Tibial nerve (tissue), 4 donors: ENCODE measurements at regions not wholly inside any gene's neighbourhood (a gene's known extent, or its start where the extent isn't known, plus 50 kb on each side); places are given as distances from the start of the nearest gene placed in this dataset.

Source experiments
- DNase-seq, 2 donors: peaks; one replicate each; pipeline ENCODE4 v3.0.0-alpha.2; 2019; ENCODE audit warnings: low spot score in 2 of 2
- H3K27ac ChIP-seq, 4 donors: fragments of 200-600 bp; sonication (generic) in 3 of 4; one replicate each; pipeline ENCODE4 v1.5.1; 2017 to 2019; ENCODE audit warnings: mild to moderate bottlenecking in 1 of 4
- H3K27me3 ChIP-seq, 2 donors: fragments of 200-600 bp; sonication (generic) in 1 of 2; one replicate each; pipeline versions ENCODE4 v1.5.1 to v1.6.0; 2017 to 2019
- H3K36me3 ChIP-seq, 3 donors: fragments of 200-600 bp; sonication (generic); one replicate each; pipeline ENCODE4 v1.5.1; 2018 to 2019
- H3K4me1 ChIP-seq, 4 donors: fragments of 200-600 bp; sonication (generic) in 3 of 4; one replicate each; pipeline ENCODE4 v1.5.1; 2017 to 2019
- H3K4me3 ChIP-seq, 4 donors: fragments of 200-600 bp; sonication (generic) in 3 of 4; one replicate each; pipeline ENCODE4 v1.5.1; 2017 to 2019; ENCODE audit warnings: mild to moderate bottlenecking in 1 of 4, moderate library complexity in 1 of 4
- H3K9me3 ChIP-seq, 4 donors: fragments of 200-600 bp; sonication (generic) in 3 of 4; one replicate each; pipeline ENCODE4 v1.5.1; 2017 to 2019
- CTCF ChIP-seq, 5 experiments: fragments of 200-600 bp in 3 of 5; fragments of 450-650 bp in 2 of 5; sonication (generic) in 3 of 5; IDR thresholded peaks; one replicate each; pipeline ENCODE4 v1.5.1; 2016 to 2019; ENCODE audit warnings: antibody characterized with exemption in 5 of 5, mild to moderate bottlenecking in 3 of 5, moderate library complexity in 2 of 5
- EP300 ChIP-seq, 2 donors: sonication (generic); formaldehyde crosslinking; IDR thresholded peaks; one replicate each; pipeline ENCODE4 v1.6.1; 2017; ENCODE audit warnings: antibody characterized with exemption in 2 of 2, mild to moderate bottlenecking in 1 of 2
- POLR2A ChIP-seq, 2 donors: fragments of 450-650 bp; IDR thresholded peaks; one replicate each; pipeline ENCODE4 v1.6.1; 2017; ENCODE audit warnings: antibody characterized with exemption in 2 of 2, mild to moderate bottlenecking in 2 of 2, moderate library complexity in 2 of 2
- WGBS, 2 donors: methylation state at CpG; one replicate each; pipeline ENCODE4 v1.1.5; 2018; 5-methylcytosine and 5-hydroxymethylcytosine counted together

- no peaks in the 10 kb centered on the region for H3K9me3 ChIP-seq
- whole genome bisulfite sequencing, 2 donors = 64 to 67% methylated on average over 4 of the region's 4 CpGs
- TF ChIP-seq CTCF (IDR thresholded peaks at IDR 0.05) = no peak
- TF ChIP-seq EP300 (IDR thresholded peaks at IDR 0.05) = no peak
- TF ChIP-seq POLR2A (IDR thresholded peaks at IDR 0.05) = no peak
- no peaks in the 10 kb centered on the region for H3K36me3 ChIP-seq
- H3K27me3 ChIP-seq = no peaks in the 10 kb centered on the region
- no peak for DNase-seq
- H3K4me1 ChIP-seq = no peaks in the 10 kb centered on the region
- no peak overlapping the region for H3K4me3 ChIP-seq
- H3K27ac ChIP-seq = no peak overlapping the region
Measured at GRCh38 chr12:107369679-107370078, 276.3 kb upstream of the CRY1 start.

- no peaks in the 10 kb centered on the region for H3K9me3 ChIP-seq
- peak in 1 of 2 donors; percentile 5 for DNase-seq
- 49 to 52% methylated on average over 5 of the region's 5 CpGs for WGBS, 2 donors
Measured at GRCh38 chr12:107372229-107372658, 278.9 kb upstream of the CRY1 start.

GRCh38 chr12:107373238-107373809, 280.0 kb upstream of the CRY1 start:
- Histone ChIP-seq H3K27me3 (no peaks in the 10 kb centered on the region), H3K9me3 (no peaks in the 10 kb centered on the region), H3K36me3 (no peaks in the 10 kb centered on the region), H3K4me3 (no peak overlapping the region), H3K27ac (no peak overlapping the region), H3K4me1 (no peaks in the 10 kb centered on the region)
- WGBS, 2 donors = 83 to 90% methylated on average over 3 of the region's 3 CpGs
- TF ChIP-seq POLR2A (IDR thresholded peaks at IDR 0.05) (no peak), CTCF (IDR thresholded peaks at IDR 0.05) (no peak), EP300 (IDR thresholded peaks at IDR 0.05) (no peak)
- DNase-seq = no peak

More at GRCh38 chr12:107372229-107372658, 278.9 kb upstream of the CRY1 start:
- Histone ChIP-seq H3K27ac (no peak overlapping the region), H3K27me3 (no peaks in the 10 kb centered on the region), H3K36me3 (no peaks in the 10 kb centered on the region), H3K4me3 (no peak overlapping the region), H3K4me1 (no peaks in the 10 kb centered on the region)
- TF ChIP-seq EP300 (IDR thresholded peaks at IDR 0.05) (no peak), CTCF (IDR thresholded peaks at IDR 0.05) (no peak), POLR2A (IDR thresholded peaks at IDR 0.05) (no peak)

- H3K9me3 ChIP-seq = no peaks in the 10 kb centered on the region
- DNase-seq = no peak
- no peaks in the 10 kb centered on the region for H3K36me3 ChIP-seq
- H3K27ac ChIP-seq = no peak overlapping the region
- 33 to 38% methylated on average over 10 of the region's 10 CpGs for WGBS, 2 donors
- TF ChIP-seq CTCF (IDR thresholded peaks at IDR 0.05) (no peak), EP300 (IDR thresholded peaks at IDR 0.05) (no peak)
- H3K27me3 ChIP-seq = no peaks in the 10 kb centered on the region
- H3K4me1 ChIP-seq = no peaks in the 10 kb centered on the region
- no peak overlapping the region for H3K4me3 ChIP-seq
Measured at GRCh38 chr12:107374161-107374840, 281.0 kb upstream of the CRY1 start.

GRCh38 chr12:107375231-107375630, 281.9 kb upstream of the CRY1 start:
- H3K27ac ChIP-seq = no peak overlapping the region
- TF ChIP-seq CTCF (IDR thresholded peaks at IDR 0.05) (no peak), POLR2A (IDR thresholded peaks at IDR 0.05) (no peak), EP300 (IDR thresholded peaks at IDR 0.05) (no peak)
- H3K4me3 ChIP-seq = no peak overlapping the region
- H3K9me3 ChIP-seq = no peaks in the 10 kb centered on the region
- H3K36me3 ChIP-seq = no peaks in the 10 kb centered on the region
- H3K4me1 ChIP-seq = peaks cover 0 to 3% (median 0%) of the 10 kb centered on the region in 4 donors
- DNase-seq = no peak
- no peaks in the 10 kb centered on the region for H3K27me3 ChIP-seq
- WGBS, 2 donors = 91 to 97% methylated on average over 8 of the region's 8 CpGs
